ENCODE measurements at regions not wholly inside any gene's neighbourhood (a gene's known extent, or its start where the extent isn't known, plus 50 kb on each side); places are given as distances from the start of the nearest gene placed in this dataset.

DNA sequence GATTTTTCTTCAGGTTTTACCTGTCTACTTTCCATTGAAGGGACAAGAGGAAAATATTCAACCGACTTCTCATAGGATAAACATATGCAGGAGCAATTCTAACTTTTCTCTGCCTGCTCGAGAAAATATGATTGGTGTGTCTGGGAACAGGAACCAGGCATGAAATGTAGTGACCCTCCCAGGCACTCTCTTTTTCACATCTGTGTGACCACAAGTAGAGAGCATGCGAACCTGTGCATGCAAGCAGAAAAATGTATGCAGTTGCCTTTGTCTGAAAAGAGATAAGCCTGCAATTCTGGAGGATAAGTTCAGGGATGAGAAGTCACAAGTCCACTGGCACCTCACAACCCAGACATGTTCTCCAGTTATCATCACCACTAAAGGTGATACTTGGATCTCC, 583.5 kb upstream of the FAT3 start:
- H3K4me1 ChIP-seq (ENCODE audit: control insufficient read depth in 1 of 2, insufficient read depth in 2 of 2, low read length in 2 of 2): no peaks in the 10 kb centered on the region
- intact Hi-C loops (cut with micrococcal nuclease): no loop called here
- no peaks in the 10 kb centered on the region for H3K27me3 ChIP-seq (ENCODE audit: control insufficient read depth in 2 of 2, insufficient read depth in 2 of 2, low read length in 2 of 2)
- H3K4me2 ChIP-seq (replicated peaks; ENCODE audit: extremely low read depth, low read length, poor library complexity, severe bottlenecking): no peak overlapping the region
- H3K79me2 ChIP-seq (ENCODE audit: insufficient read depth, low read length): no peaks in the 10 kb centered on the region
- TF ChIP-seq, protein P1, sequence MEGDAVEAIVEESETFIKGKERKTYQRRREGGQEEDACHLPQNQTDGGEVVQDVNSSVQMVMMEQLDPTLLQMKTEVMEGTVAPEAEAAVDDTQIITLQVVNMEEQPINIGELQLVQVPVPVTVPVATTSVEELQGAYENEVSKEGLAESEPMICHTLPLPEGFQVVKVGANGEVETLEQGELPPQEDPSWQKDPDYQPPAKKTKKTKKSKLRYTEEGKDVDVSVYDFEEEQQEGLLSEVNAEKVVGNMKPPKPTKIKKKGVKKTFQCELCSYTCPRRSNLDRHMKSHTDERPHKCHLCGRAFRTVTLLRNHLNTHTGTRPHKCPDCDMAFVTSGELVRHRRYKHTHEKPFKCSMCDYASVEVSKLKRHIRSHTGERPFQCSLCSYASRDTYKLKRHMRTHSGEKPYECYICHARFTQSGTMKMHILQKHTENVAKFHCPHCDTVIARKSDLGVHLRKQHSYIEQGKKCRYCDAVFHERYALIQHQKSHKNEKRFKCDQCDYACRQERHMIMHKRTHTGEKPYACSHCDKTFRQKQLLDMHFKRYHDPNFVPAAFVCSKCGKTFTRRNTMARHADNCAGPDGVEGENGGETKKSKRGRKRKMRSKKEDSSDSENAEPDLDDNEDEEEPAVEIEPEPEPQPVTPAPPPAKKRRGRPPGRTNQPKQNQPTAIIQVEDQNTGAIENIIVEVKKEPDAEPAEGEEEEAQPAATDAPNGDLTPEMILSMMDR (IDR thresholded peaks at IDR 0.05): no peak
- Mint-ChIP-seq H3K36me3 (no peaks in the 10 kb centered on the region), H3K27ac (no peak overlapping the region), H3K4me1 (no peaks in the 10 kb centered on the region), H3K27me3 (ENCODE audit: low read depth in 3 of 3) (peaks cover 0 to 2% (median 0%) of the 10 kb centered on the region in 3 donors), H3K9me3 (peaks cover 0 to 4% (median 2%) of the 10 kb centered on the region in 7 donors), H3K4me3 (no peak overlapping the region)
- DNase-seq: no peak
- no peak overlapping the region for H2AFZ ChIP-seq (ENCODE audit: insufficient read depth, low read depth, low read length, poor library complexity, severe bottlenecking)
- no peaks in the 10 kb centered on the region for H3K9me3 ChIP-seq (replicated peaks in 1 of 2; ENCODE audit: control insufficient read depth in 1 of 2, insufficient read depth in 1 of 2, low read length in 2 of 2)
- no peak overlapping the region for H3K27ac ChIP-seq (ENCODE audit: low read depth in 1 of 2, low read length in 2 of 2)
- H3K36me3 ChIP-seq (replicated peaks in 1 of 2; ENCODE audit: control insufficient read depth in 1 of 2, insufficient read depth in 2 of 2, low read length in 2 of 2): no peaks in the 10 kb centered on the region
- WGBS (ENCODE audit: insufficient coverage): 83% methylated on average over 1 of the region's 3 CpGs
- no peak overlapping the region for H3K4me3 ChIP-seq (replicated peaks in 1 of 3; ENCODE audit: low read depth in 2 of 3, low read length in 3 of 3)
- H4K20me1 ChIP-seq (ENCODE audit: insufficient read depth, low read length): no peaks in the 10 kb centered on the region
- H3K9ac ChIP-seq (ENCODE audit: insufficient read depth, low read length, poor library complexity, severe bottlenecking): no peak overlapping the region

DNA sequence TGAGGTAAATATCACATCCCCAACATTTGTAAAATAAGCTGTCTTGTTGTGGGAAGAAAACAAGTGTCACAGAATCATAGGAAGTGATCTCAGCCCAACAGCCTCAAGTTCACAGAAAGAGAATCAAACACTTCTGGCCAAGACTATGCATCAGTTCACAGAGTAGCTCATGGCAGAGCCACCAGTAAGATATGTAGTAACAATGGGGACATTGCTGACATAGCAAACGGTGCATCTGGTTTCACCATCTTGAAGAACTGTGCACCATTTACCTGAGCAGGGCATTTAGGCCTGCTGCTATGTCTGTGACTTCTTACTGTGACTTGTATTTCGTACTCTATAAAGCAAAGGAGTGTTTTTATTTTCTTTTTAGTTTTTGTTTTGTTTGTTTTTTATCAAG, 585.3 kb upstream of the FAT3 start:
- Histone ChIP-seq H3K9ac (ENCODE audit: insufficient read depth, low read length, poor library complexity, severe bottlenecking) (no peak overlapping the region), H3K4me3 (replicated peaks in 1 of 3; ENCODE audit: low read depth in 2 of 3, low read length in 3 of 3) (no peak overlapping the region), H3K36me3 (replicated peaks in 1 of 2; ENCODE audit: control insufficient read depth in 1 of 2, insufficient read depth in 2 of 2, low read length in 2 of 2) (no peaks in the 10 kb centered on the region), H3K27ac (ENCODE audit: low read depth in 1 of 2, low read length in 2 of 2) (no peak overlapping the region), H3K4me1 (ENCODE audit: control insufficient read depth in 1 of 2, insufficient read depth in 2 of 2, low read length in 2 of 2) (no peaks in the 10 kb centered on the region), H2AFZ (ENCODE audit: insufficient read depth, low read depth, low read length, poor library complexity, severe bottlenecking) (no peak overlapping the region), H3K9me3 (replicated peaks in 1 of 2; ENCODE audit: control insufficient read depth in 1 of 2, insufficient read depth in 1 of 2, low read length in 2 of 2) (no peaks in the 10 kb centered on the region), H3K79me2 (ENCODE audit: insufficient read depth, low read length) (no peaks in the 10 kb centered on the region), H4K20me1 (ENCODE audit: insufficient read depth, low read length) (no peaks in the 10 kb centered on the region), H3K4me2 (replicated peaks; ENCODE audit: extremely low read depth, low read length, poor library complexity, severe bottlenecking) (no peak overlapping the region), H3K27me3 (ENCODE audit: control insufficient read depth in 2 of 2, insufficient read depth in 2 of 2, low read length in 2 of 2) (no peaks in the 10 kb centered on the region)
- TF ChIP-seq, protein P1 (IDR thresholded peaks at IDR 0.05): no peak
- Mint-ChIP-seq H3K27me3 (ENCODE audit: low read depth in 3 of 3) (peaks cover 0 to 2% (median 0%) of the 10 kb centered on the region in 3 donors), H3K4me3 (no peak overlapping the region), H3K36me3 (no peaks in the 10 kb centered on the region), H3K4me1 (no peaks in the 10 kb centered on the region), H3K9me3 (peaks cover 0 to 4% (median 2%) of the 10 kb centered on the region in 7 donors), H3K27ac (no peak overlapping the region)
- intact Hi-C loops (cut with micrococcal nuclease): no loop called here
- WGBS (ENCODE audit: insufficient coverage): 70% methylated on average over 1 of the region's 2 CpGs
- DNase-seq: no peak

Data from CD14-positive monocyte (primary cell).